LoVo (cell line): ENCODE measurements at regions not wholly inside any gene's neighbourhood (a gene's known extent, or its start where the extent isn't known, plus 50 kb on each side); places are given as distances from the start of the nearest gene placed in this dataset.
A peak's percentile ranks its signal among the peaks of the same experiment; 100 is the strongest.
"Not testable (repeated sequence)": the region's sequence is repeated elsewhere in the genome, so short reads cannot be mapped to it uniquely, and the experiment has no call there.

ENCODE experiments used
- DNase-seq: peaks from one replicate; pipeline ENCODE4 v3.0.0-alpha.2; 2016; ENCODE audit warnings: low spot score

GRCh38 chr2:181790716-181791649, 100.5 kb upstream of the ITPRID2 start:
- peak; percentile 89 for DNase-seq

- no peak for DNase-seq
These were observed 98.6 kb upstream of the ITPRID2 start for GRCh38 chr2:181792906-181793305.

DNA sequence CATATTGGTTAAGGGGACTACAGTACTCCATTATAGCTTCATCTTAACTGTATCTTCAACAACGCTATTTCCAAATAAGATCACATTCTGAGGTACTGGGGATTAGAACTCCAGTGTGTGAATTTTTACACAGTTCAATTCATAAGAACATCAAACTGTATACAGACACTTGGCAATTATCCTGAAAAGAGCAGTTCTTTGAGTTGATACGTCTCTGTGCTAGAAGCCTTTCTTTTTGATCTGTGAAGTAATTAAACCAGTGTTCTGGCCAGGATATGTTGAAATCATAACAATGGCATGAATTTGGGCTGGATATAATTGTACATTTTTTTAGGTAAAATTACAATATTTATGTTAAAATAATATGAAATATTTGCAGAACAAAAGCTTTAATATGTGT, 93.5 kb upstream of the ITPRID2 start:
- no peak for DNase-seq

DNA sequence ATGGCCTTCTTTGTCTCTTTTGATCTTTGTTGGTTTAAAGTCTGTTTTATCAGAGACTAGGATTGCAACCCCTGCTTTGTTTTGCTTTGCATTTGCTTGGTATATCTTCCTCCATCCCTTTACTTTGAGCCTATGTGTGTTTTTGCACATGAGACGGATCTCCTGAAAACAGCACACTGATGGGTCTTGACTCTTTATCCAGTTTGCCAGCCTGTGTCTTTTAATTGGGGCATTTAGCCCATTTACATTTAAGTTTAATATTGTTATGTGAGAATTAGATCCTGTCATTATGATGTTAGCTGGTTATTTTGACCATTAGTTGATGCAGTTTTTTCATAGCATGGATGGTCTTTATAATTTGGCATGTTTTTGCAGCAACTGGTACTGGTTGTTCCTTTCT, 89.2 kb upstream of the ITPRID2 start:
- not testable (repeated sequence) for DNase-seq

DNA sequence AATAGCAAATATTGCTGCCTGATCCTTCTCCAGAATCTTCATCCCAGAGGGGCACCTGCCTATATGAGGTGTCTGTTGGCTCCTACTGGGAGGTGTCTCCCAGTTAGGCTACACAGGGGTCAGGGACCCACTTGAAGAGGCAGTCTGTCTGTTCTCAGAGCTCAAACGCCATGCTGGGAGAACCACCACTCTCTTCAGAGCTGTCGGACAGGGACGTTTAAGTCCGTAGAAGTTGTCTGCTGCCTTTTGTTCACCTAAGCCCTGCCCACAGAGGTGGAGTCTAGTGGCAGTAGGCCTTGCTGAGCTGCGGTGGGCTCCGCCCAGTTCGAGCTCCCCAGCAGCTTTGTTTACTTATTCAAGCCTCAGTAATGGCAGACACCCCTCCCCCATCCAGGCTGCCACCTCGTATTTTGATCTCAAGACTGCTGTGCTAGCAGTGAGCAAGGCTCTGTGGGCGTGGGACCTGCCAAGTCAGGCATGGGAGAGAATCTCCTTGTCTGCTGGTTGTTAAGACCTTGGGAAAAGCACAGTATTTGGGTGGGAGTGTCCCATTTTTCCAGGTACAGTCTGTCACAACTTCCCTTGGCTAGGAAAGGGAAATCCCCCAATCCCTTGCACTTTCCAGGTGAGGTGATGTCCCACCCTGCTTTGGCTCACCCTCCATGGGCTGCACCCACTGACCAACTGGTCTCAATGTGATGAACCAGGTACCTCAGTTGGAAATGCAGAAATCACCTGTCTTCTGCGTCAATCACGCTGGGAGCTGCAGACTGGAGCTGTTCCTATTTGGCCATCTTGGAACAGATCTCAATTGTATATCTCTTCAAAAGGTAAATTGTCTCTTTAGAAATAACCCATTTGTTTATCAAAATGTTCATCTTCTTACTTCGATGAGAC, 87.4 kb upstream of the ITPRID2 start:
- DNase-seq = not testable (repeated sequence)

- DNase-seq = no peak
These were observed 86.1 kb upstream of the ITPRID2 start for GRCh38 chr2:181805228-181806038.

DNA sequence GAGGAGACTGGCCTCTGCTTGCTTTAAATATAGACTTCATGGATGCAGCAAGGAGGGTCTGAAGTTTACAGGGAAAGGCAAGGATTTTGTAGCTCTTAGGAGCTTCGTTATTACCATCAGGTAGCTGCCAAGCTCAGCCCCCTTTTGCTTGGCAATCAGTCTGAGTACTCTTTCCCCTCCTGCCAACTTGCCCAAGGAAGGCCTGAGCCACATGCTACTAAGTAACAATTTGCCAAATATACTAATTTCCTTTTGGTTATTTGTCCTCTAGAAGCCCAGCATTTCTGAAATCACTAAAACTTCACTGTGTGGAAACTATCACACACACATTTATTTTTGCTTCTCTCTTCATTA, 85.5 kb upstream of the ITPRID2 start:
- DNase-seq = no peak

- DNase-seq = no peak
These were observed 84.0 kb upstream of the ITPRID2 start for GRCh38 chr2:181807526-181807925.

- DNase-seq = peak; percentile 92
These were observed 80.5 kb upstream of the ITPRID2 start for GRCh38 chr2:181810823-181811695.

DNA sequence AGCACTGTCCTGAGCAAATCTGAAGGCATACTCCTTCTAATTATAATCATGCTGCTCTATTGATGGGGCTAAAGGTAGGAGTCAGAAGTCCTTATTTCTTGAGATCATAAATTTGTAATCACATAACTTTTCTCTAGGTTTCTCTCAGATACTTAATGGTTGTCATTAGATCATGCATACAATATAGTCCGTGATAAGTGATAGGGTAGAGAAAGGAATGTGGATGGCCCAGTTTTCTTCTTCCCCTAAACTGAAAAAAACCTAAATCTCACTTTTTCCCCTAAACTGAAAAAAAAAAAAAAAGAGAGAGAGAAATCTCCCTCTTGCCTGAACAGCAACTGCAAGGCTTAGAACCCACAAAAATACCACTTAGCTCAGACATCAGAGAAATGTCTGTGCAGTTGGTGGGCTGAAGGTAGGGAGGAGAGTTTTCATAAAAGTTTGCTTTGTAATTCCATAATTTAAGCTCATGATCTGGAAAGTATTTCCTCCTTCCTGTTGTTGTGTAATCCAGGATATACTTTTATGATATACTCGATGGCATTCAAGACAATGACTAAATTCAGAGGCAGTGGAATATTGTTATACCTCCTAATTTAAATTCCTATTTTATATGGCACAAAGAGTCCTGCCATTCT, 79.3 kb upstream of the ITPRID2 start:
- no peak for DNase-seq

DNA sequence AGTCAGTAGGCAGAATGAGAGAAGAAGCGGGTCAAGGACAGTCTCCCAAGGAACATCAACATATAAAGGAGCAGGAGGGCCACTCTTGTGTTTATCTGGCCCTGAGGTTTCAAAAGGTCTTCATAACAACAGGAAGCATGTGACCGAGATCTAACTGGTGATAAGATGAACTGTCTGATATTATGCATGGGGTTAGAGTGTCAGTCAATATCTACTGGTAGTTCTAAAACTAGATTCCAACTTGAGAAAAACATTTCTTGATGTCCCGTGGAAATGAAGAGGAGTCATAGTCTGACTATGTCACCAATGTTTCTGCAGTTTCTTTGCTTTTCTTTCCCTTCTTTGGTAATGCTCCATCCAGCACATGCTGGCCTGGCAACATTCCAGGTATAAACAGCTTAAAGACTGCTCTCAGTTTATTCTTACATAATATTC, 77.5 kb upstream of the ITPRID2 start:
- DNase-seq = no peak

DNA sequence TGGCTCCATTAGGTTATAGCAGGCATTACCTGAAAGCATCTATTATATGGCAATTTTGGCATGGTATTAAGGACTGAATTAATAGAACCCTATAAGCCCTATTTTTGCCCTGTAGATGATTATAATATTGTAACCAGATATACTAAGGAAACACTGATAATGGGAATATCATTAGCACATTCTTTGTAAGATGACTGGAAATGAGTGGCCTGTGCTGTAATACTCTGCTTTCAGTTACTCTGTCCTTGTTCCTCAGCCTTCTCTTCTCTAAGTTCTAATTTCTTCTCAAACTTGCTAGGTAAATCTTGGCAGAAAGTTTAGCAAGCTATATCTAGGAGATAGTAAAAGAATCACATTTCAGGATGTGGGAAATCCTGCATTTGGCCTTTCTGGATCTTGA, 74.0 kb upstream of the ITPRID2 start:
- no peak for DNase-seq

- DNase-seq = no peak
These were observed 73.4 kb upstream of the ITPRID2 start for GRCh38 chr2:181818058-181818680.

- no peak for DNase-seq
These were observed 72.7 kb upstream of the ITPRID2 start for GRCh38 chr2:181818840-181819239.

- DNase-seq = no peak
These were observed 70.5 kb upstream of the ITPRID2 start for GRCh38 chr2:181821049-181821448.

DNA sequence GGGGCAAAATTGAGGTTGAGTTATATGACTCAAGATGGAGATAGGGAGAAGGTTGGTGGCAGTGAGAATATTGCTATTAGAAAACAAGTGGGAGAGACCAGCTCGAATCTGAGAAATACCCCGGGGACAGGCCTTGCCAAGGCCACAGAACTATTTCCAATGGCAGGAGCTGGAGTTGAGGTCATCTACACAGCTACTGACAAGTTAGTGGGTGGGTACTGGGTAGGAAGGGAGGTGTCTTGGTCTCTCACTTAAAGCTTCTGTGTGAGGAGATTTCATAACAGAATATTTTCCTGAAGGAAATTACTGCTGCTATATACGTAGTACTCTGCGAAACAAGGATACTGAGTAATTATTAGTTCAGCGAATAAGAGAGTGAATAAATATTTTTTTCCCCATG, 69.4 kb upstream of the ITPRID2 start:
- no peak for DNase-seq

GRCh38 chr2:181823405-181823804, 68.1 kb upstream of the ITPRID2 start:
- no peak for DNase-seq

GRCh38 chr2:181828122-181828705, 63.3 kb upstream of the ITPRID2 start:
- no peak for DNase-seq

DNA sequence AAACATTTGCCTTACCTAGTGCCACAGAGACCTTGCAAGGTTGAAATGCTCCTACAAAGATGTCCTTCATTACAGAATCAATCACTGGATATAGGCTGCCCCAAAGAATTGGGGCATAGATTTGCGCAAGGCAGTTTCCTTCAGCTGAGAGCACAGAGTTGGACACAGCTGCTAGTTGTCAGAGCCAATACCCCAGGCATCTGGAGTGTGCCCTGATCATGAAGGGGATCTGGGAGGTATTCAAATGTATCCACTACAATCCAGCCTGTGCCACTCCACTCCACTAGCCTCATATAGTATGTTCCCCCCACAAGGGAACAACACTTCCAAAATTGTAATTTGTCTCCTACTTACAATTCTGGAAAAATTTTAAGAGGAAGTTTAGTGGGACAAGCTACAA, 62.3 kb upstream of the ITPRID2 start:
- DNase-seq = no peak

DNA sequence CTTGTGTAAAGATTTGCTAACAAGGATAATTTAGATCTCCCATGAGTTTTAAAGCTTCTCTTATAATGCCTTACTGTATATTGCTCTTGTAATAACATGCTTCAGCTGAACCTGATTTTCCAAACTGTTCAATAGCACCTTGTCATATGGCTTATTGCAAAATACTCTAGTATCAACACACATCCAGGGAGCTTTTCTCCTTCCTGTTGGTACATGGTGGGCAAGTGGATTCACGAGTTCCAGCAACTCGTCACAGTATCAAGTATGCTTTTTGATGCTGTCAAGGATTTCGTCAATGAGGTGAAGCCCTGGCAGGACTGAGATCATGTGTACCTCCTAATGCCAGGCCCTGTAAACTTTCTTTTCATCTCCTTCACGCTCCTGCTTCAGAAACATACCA, 59.5 kb upstream of the ITPRID2 start:
- DNase-seq = no peak
